Esophagus muscularis mucosa (tissue), 4 donors: ENCODE measurements at regions not wholly inside any gene's neighbourhood (a gene's known extent, or its start where the extent isn't known, plus 50 kb on each side); places are given as distances from the start of the nearest gene placed in this dataset.

Experiments used
- DNase-seq: peaks from one replicate; pipeline ENCODE4 v3.0.0-alpha.2; 2017; ENCODE audit errors: extremely low spot score
- H3K27ac ChIP-seq, 4 donors: fragments of 200-600 bp; sonication (generic); replicated peaks in 1 of 4; 1 replicate in 3 of 4; 2 replicates in 1 of 4; pipeline ENCODE4 v1.5.1; 2016 to 2019; ENCODE audit warnings: mild to moderate bottlenecking in 1 of 4
- H3K27me3 ChIP-seq, 4 donors: fragments of 200-600 bp; sonication (generic); one replicate each; pipeline versions ENCODE4 v1.5.1 to v1.6.0; 2016 to 2019
- H3K36me3 ChIP-seq, 4 donors: fragments of 200-600 bp; sonication (generic); one replicate each; pipeline ENCODE4 v1.5.1; 2016 to 2019
- H3K4me1 ChIP-seq, 4 donors: fragments of 200-600 bp; sonication (generic); one replicate each; pipeline ENCODE4 v1.5.1; 2016 to 2019
- H3K4me3 ChIP-seq, 4 donors: fragments of 200-600 bp; sonication (generic); 1 replicate in 2 of 4; 2 replicates in 2 of 4; pipeline ENCODE4 v1.5.1; 2016 to 2019; ENCODE audit warnings: mild to moderate bottlenecking in 4 of 4, moderate library complexity in 1 of 4
- H3K9me3 ChIP-seq, 4 donors: fragments of 200-600 bp; sonication (generic); 1 replicate in 3 of 4; 2 replicates in 1 of 4; pipeline ENCODE4 v1.5.1; 2016 to 2019
- EP300 ChIP-seq: sonication (generic); formaldehyde crosslinking; IDR thresholded peaks from one replicate; pipeline ENCODE4 v1.6.1; 2017; ENCODE audit warnings: antibody characterized with exemption
- POLR2A ChIP-seq: fragments of 450-650 bp; IDR thresholded peaks from one replicate; pipeline ENCODE4 v1.6.1; 2017; ENCODE audit warnings: antibody characterized with exemption, moderate library complexity, mild to moderate bottlenecking, low read depth
- POLR2AphosphoS5 ChIP-seq, 2 donors: sonication (generic); formaldehyde crosslinking; IDR thresholded peaks; one replicate each; pipeline ENCODE4 v1.6.1; 2017; ENCODE audit warnings: antibody characterized with exemption in 2 of 2
- WGBS: methylation state at CpG from one replicate; pipeline ENCODE4 v1.1.5; 2018; 5-methylcytosine and 5-hydroxymethylcytosine counted together
- intact Hi-C: fragments of 100-400 bp; cut with DNase I; formaldehyde crosslinking; loops from one replicate; pipeline ENCODE4 v1.15.1; 2023
- TF ChIP-seq, protein P1 (sequence below), 3 experiments: fragments of 200-600 bp in 2 of 3; fragments of 450-650 bp in 1 of 3; sonication (generic) in 2 of 3; IDR thresholded peaks; one replicate each; pipeline ENCODE4 v1.5.1; 2017 to 2019; ENCODE audit warnings: antibody characterized with exemption in 3 of 3, mild to moderate bottlenecking in 2 of 3, moderate library complexity in 1 of 3

DNA sequence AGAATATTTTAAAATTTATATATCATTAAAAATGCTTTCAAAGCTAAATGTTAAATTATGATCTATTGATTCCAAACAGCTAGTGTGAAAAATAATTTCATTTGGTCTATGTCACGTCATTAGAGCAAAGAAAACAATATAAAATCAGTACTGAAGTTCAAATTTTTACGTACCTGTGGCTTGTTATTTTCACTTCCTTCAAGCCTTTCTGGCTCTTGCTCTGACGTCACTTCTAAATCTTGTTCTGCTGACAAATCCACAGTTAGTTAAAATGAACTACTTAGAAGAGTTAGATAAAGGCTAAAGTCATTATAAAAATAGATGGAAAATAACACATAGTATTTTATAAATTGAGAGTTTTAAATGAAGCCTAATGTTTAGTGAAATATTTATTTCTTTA lies 147.7 kb upstream of the TUBA3C start:
- Histone ChIP-seq H3K4me3 (no peak overlapping the region), H3K9me3 (peaks cover 0 to 8% (median 2%) of the 10 kb centered on the region in 4 donors), H3K36me3 (no peaks in the 10 kb centered on the region), H3K27ac (no peak overlapping the region), H3K4me1 (no peaks in the 10 kb centered on the region), H3K27me3 (no peaks in the 10 kb centered on the region)
- 66% methylated on average over 3 of the region's 3 CpGs for WGBS
- intact Hi-C loops = no loop called here
- no peak for DNase-seq
- TF ChIP-seq POLR2A (no peak), POLR2AphosphoS5 (IDR thresholded peaks at IDR 0.05) (no peak), EP300 (no peak)
- TF ChIP-seq, protein P1, sequence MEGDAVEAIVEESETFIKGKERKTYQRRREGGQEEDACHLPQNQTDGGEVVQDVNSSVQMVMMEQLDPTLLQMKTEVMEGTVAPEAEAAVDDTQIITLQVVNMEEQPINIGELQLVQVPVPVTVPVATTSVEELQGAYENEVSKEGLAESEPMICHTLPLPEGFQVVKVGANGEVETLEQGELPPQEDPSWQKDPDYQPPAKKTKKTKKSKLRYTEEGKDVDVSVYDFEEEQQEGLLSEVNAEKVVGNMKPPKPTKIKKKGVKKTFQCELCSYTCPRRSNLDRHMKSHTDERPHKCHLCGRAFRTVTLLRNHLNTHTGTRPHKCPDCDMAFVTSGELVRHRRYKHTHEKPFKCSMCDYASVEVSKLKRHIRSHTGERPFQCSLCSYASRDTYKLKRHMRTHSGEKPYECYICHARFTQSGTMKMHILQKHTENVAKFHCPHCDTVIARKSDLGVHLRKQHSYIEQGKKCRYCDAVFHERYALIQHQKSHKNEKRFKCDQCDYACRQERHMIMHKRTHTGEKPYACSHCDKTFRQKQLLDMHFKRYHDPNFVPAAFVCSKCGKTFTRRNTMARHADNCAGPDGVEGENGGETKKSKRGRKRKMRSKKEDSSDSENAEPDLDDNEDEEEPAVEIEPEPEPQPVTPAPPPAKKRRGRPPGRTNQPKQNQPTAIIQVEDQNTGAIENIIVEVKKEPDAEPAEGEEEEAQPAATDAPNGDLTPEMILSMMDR (IDR thresholded peaks at IDR 0.05) = no peak

DNA sequence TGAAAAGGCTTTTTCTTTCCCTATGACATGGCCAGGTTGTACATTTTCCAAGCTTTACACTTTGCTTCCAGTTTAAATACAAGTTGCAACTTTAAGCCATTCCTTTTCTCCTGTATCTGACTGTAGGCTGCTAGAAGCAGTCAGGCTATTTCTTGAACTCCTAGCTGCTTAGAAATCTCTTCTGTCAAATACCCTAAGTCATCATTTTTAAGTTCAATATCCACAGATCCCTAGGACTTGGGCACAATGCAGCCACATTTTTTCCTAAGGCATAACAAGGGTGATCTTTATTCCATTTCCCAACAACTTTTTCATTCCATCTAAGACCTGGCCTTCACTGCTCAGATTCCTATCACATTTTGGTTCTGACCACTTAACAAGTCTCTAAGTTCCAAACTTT lies 142.7 kb upstream of the TUBA3C start:
- intact Hi-C loops = no loop called here
- no peak for DNase-seq
- no peak overlapping the region for H3K27ac ChIP-seq
- TF ChIP-seq POLR2AphosphoS5 (IDR thresholded peaks at IDR 0.05) (no peak), EP300 (no peak), POLR2A (no peak)
- TF ChIP-seq, protein P1 (IDR thresholded peaks at IDR 0.05) = no peak
- H3K4me1 ChIP-seq = no peaks in the 10 kb centered on the region
- H3K9me3 ChIP-seq = peaks cover 0 to 20% (median 8%) of the 10 kb centered on the region in 4 donors
- no peak overlapping the region for H3K4me3 ChIP-seq
- no peaks in the 10 kb centered on the region for H3K27me3 ChIP-seq
- H3K36me3 ChIP-seq = no peaks in the 10 kb centered on the region

DNA sequence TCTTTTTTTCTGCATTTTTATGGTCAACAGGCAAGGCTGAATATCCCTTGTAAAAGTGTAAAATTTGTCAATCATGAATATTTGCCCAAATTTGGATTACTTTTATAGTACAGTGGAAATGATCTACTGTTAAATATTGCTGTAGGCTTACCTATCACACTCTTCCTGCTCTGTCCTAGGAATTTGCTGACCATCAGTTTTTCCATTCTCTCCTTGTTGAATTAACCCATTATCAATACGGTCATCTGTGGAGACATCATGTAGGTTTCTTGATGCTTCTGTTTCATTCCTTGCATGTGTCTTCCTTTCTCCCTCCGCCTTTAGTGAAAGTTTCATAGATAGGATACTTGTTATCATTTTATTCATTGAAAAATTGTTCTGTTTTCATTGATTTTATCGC lies 139.6 kb upstream of the TUBA3C start:
- no peaks in the 10 kb centered on the region for H3K4me1 ChIP-seq
- 72% methylated on average over 3 of the region's 3 CpGs for WGBS
- TF ChIP-seq, protein P1 (IDR thresholded peaks at IDR 0.05) = no peak
- TF ChIP-seq POLR2A (no peak), POLR2AphosphoS5 (IDR thresholded peaks at IDR 0.05) (no peak), EP300 (no peak)
- H3K27me3 ChIP-seq = no peaks in the 10 kb centered on the region
- intact Hi-C loops = no loop called here
- no peak overlapping the region for H3K27ac ChIP-seq
- no peak for DNase-seq
- H3K4me3 ChIP-seq = no peak overlapping the region
- peaks cover 0 to 20% (median 8%) of the 10 kb centered on the region in 4 donors for H3K9me3 ChIP-seq
- H3K36me3 ChIP-seq = no peaks in the 10 kb centered on the region

DNA sequence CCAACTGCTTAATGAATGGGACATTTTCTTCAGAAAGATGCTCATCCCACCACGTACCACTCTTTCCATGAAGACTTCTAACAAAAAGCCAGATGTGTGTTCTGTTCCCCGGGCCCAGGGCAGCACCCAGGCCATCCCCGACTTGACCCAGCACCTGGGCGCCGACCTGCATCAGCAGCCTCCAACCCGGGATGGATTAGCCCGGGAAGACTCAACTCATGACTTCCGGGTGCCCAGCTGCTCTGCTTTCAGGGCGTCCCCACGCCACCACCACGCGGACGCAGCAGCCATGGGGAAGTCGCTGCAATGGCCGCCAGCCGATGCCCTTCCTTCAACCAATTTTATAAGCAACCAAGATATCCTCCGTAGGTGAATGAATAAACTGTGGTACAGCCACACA lies 123.8 kb upstream of the TUBA3C start:
- Histone ChIP-seq H3K4me1 (no peaks in the 10 kb centered on the region), H3K27ac (no peak overlapping the region), H3K4me3 (no peak overlapping the region), H3K36me3 (no peaks in the 10 kb centered on the region), H3K27me3 (no peaks in the 10 kb centered on the region), H3K9me3 (peaks cover 0 to 7% (median 0%) of the 10 kb centered on the region in 4 donors)
- WGBS = 76% methylated on average over 17 of the region's 17 CpGs
- TF ChIP-seq EP300 (no peak), POLR2AphosphoS5 (IDR thresholded peaks at IDR 0.05) (no peak), POLR2A (no peak)
- TF ChIP-seq, protein P1 (IDR thresholded peaks at IDR 0.05) = no peak
- intact Hi-C loops = no loop called here
- no peak for DNase-seq

DNA sequence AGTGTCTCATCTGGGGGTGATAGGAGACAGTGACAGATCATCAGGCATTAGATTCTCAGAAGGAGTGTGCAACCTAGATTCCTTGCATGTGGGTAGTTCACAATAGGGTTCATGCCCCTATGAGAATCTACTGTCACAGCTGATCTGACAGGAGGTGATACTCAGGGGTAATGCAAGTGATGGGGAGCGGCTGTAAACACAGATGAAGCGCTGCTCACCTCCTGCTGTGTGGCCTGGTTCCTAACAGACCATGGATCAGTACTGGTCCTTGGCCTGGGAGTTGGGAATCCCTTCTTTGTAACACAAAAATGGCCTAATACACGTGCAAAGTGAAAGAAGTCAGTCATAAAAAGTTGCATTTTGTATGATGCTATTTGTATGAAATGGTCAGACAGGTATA lies 107.6 kb upstream of the TUBA3C start:
- TF ChIP-seq POLR2AphosphoS5 (IDR thresholded peaks at IDR 0.05) = no peak
- TF ChIP-seq, protein P1 (IDR thresholded peaks at IDR 0.05) = no peak
- no peak for TF ChIP-seq EP300
- no peak for TF ChIP-seq POLR2A
- Histone ChIP-seq H3K9me3 (no peaks in the 10 kb centered on the region), H3K4me1 (no peaks in the 10 kb centered on the region), H3K36me3 (no peaks in the 10 kb centered on the region), H3K27ac (no peak overlapping the region), H3K4me3 (no peak overlapping the region), H3K27me3 (no peaks in the 10 kb centered on the region)
- no peak for DNase-seq
- intact Hi-C loops = no loop called here
- WGBS = 61% methylated on average over 3 of the region's 3 CpGs
